ENCODE measurements at regions not wholly inside any gene's neighbourhood (a gene's known extent, or its start where the extent isn't known, plus 50 kb on each side); places are given as distances from the start of the nearest gene placed in this dataset.
"Not testable (repeated sequence)": the region's sequence is repeated elsewhere in the genome, so short reads cannot be mapped to it uniquely, and the experiment has no call there.

- not testable (repeated sequence) for DNase-seq
Measured at GRCh38 chr16:29257419-29258336, 148.8 kb downstream of the NPIPB11 start.

- DNase-seq: no peak
Measured at GRCh38 chr16:29256501-29256981, 150.0 kb downstream of the NPIPB11 start.

DNA sequence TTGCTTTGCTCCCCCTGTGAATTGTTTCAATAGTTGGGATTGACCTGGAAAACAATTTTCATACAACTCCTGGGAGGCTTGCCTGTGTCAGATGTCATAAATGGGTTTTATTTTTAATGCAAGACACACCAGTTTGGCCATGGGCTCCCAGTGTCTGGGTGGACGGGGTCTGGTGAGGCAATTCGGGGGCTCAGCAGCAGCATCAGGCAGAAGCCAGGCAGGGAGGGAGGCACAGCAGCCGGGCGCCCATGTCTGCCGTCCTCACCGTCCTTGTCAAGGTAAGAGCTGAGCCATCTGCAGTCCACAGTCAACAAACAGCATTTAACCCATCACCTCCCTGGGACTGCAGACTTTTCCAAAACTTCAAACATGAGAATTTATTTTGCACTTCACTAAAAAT, 150.6 kb downstream of the NPIPB11 start:
- not testable (repeated sequence) for DNase-seq

DNA sequence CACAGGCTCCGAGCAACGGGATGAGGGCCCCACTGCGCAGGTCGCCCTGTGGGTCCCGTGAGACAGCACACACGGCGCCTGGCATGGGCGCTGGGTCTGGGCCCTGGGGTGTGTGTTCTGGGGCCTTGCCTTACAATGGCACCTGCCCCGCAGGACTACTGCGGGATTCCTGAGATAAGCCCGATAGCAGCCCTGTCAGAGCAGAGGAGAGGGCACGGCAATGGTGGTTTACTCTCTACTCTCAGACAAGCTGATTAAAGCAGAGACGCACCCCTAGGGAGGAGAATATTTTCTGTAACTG, 151.1 kb downstream of the NPIPB11 start:
- DNase-seq: not testable (repeated sequence)

DNA sequence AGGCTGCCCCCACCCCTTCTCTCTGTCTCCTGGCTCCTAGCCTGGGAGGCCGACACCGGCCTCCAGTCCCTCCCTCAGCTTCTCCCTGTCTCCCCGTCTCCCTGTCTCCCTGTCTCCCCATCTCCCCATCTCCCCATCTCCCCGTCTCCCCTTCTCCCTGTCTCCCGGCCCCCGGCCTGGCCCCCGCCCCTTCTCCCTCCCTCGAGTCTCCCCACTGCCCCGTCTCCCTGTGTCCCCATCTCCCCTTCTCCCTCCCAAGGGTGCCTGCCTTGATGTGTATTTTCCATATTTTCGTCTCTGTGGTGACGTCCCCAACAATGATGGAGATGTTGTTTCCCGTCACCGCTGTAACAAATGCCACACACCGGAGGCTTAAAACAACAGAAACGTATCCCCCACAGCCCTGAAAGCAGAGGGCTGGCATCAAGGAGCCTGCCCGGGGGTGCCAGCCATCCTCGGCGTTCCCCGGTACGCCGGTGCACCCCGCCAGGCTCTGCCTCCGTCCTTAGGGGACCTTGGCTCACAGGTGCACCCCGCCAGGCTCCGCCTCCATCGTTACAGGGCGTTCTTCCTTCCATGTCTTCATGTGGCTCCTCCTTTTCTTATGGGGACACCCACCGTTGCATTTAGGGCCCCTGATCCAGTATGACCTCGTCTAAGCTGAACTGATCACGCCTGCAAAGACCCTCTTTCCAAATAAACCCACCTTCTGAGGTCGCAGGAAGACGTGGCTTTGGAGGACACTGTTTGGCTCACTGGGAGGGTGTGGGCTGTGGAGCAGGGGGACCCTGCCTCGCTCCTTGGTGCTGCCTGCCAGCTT, 151.6 kb downstream of the NPIPB11 start:
- no peak for DNase-seq

- not testable (repeated sequence) for DNase-seq
Measured at GRCh38 chr16:29253716-29254590, 152.6 kb downstream of the NPIPB11 start.

- not testable (repeated sequence) for DNase-seq
Measured at GRCh38 chr16:29253066-29253590, 153.4 kb downstream of the NPIPB11 start.

DNA sequence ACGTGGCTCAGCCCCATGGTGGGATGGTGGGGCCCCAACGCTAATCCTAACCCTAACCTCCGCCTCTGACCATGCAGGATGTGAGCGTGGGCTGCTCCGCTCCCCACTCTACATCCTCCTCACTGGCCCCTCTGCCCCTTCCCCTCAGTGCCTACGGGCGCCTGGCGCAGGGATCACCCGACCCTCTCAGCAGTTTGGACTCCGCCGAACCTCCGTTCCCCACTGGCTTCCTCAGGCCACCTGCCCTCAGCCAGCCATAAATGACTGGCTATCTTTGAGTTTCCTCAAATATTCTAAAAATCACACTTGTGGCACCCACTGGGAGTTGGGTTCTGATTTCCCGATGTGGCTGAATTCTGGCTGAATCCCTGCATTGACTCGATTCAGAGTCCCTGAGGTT, 154.2 kb downstream of the NPIPB11 start:
- DNase-seq: not testable (repeated sequence)

DNA sequence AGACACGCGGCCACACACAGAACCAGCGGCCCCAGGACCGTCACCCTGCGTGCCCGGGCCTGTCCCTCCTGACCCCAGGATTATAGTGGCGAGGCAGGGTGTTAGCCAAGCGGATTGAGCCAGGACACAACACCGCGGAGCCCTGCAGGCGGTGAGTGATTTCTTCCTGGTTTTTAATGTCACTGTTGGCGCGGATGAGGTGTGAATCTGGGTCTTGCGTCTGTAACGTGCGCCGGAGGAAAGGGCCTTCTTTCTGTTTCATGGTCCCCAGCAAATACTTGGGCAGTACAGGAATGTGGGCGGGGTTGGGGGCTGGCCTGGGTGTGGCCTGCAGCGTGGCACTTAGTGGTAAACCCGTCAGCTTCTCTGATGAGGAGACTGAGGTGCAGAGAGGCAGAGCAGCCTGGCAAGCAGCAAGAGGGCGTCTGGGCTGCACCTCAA, 154.9 kb downstream of the NPIPB11 start:
- not testable (repeated sequence) for DNase-seq

DNA sequence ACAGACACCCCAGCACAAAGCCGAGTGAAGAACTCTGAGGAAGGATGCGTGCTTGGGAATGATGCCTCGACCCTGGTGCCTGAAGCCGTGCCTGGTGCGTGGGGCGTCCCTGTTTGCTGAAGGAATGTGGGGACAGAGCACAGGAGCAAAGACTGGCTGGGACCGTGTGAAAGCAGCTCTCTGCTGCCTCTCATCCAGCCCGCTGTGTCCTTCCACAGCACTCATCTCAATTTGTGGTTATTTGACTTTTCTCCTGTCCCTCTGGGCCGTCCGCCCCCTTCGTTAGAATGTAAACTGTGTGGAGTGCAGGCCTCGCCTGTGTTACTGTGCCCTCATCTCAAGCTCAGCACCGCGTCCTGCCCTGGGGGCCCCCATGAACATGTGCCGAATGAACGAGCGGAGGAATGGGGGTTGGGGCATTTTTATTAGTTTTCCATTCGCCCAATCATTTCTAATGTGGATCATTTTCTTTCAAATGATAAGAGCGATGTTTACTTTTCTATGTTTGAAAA, 155.5 kb downstream of the NPIPB11 start:
- DNase-seq: not testable (repeated sequence)

GRCh38 chr16:29250469-29250868, 156.0 kb downstream of the NPIPB11 start:
- not testable (repeated sequence) for DNase-seq

GRCh38 chr16:29248940-29249318, 157.6 kb downstream of the NPIPB11 start:
- not testable (repeated sequence) for DNase-seq

GRCh38 chr16:29248306-29248939, 158.1 kb downstream of the NPIPB11 start:
- peak; percentile 24 for DNase-seq

- not testable (repeated sequence) for DNase-seq
Measured at GRCh38 chr16:29246091-29246490, 160.4 kb downstream of the NPIPB11 start.

GRCh38 chr16:29237971-29238370, 168.5 kb downstream of the NPIPB11 start:
- DNase-seq: no peak

- DNase-seq: not testable (repeated sequence)
Measured at GRCh38 chr16:29237495-29237894, 169.0 kb downstream of the NPIPB11 start.

DNA sequence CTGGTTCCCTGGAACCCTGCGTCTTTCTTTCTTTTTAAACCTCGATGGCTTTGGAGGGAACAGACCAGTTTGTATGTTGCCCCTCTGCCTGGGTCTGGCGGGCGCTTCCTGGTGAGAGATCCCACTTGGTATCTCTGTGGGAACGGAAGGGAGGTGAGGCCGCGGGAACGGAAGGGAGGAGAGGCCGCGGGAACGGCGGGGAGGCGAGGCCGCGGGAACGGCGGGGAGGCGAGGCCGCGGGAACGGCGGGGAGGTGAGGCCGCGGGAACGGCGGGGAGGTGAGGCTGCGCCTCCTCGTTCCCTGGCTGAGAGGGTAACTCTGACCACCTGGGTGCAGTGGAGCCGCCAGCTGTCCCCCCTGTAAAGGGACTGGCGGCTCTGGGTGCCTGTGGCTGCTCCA, 169.5 kb downstream of the NPIPB11 start:
- DNase-seq: not testable (repeated sequence)

DNA sequence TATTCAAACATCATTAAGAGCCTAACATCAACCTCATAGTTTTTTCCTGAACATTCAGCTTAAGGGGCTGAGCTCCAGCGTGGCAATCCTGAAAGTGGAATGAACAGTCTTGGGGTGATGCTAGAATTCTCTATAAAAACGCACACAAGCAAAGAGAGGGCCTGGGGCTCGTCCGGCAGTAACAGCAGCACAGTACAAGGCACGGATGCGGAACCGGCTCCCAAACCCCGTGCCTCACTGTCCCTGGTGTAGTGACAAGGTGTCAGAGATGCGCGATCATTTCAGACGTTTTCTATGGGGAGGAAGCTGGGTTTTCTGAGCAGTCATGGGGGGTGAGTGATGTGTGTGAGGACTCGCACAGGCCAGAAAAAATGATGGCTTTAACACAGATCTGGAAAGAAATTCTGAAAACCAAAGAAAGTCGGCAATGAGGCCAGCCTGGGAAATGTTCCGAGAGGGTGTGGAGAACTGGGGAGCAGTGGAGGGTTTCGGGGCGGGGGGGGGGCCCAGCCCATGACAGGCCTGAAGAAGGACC, 170.6 kb downstream of the NPIPB11 start:
- not testable (repeated sequence) for DNase-seq

DNA sequence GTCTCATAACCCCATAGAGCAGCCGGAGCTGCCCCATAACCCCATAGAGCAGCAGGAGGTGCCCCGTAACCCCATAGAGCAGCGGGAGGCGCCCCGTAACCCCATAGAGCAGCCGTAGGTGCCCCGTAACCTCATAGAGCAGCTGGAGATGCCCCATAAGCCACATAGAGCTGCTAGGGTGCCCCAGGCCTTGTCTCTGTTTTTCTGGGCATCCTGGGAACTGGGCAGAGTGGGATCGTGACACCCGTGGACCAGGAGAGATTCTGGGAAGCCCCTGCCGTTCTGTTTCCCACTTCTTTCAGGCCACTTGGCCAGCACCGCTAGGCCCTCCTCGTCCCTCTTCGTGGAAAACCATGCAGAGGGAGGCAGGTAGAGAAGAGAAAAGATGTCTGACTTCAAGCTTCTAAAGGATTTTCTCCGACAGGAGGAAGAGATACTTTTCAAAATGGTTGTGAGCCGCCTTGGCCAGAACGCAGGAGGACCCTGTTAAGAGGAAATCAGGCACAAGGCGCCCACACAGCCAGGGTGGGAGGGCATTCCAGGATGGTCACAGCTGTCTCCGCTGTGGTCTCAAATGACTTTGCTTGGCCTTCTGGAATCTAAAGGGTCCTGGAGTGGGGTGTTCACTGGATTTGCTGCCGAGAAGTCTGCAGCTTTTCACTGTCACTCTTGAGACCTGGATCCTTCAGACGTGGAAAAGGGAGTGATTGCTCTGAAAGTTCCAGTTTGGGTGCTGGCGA, 171.8 kb downstream of the NPIPB11 start:
- DNase-seq: not testable (repeated sequence)

- DNase-seq: not testable (repeated sequence)
Measured at GRCh38 chr16:29233705-29234404, 172.7 kb downstream of the NPIPB11 start.
